Neural progenitor cell (in vitro differentiated cells): ENCODE measurements at regions not wholly inside any gene's neighbourhood (a gene's known extent, or its start where the extent isn't known, plus 50 kb on each side); places are given as distances from the start of the nearest gene placed in this dataset.

Experiments
- DNase-seq: peaks from one replicate; pipeline ENCODE4 v3.0.0-alpha.2; 2016; ENCODE audit warnings: low spot score
- H2AFZ ChIP-seq: fragments of 200-600 bp; sonication (generic); replicated peaks from 2 replicates; pipeline ENCODE4 v1.6.1; 2016; ENCODE audit warnings: antibody characterized with exemption
- H3F3A ChIP-seq: fragments of 200-600 bp; sonication (generic); 2 replicates; pipeline ENCODE4 v1.6.1; 2016; ENCODE audit warnings: antibody characterized with exemption, low read depth
- H3K27ac ChIP-seq: fragments of 200-600 bp; sonication (generic); 2 replicates; pipeline ENCODE4 v1.5.1; 2016; ENCODE audit warnings: mild to moderate bottlenecking
- H3K27me3 ChIP-seq: fragments of 200-600 bp; sonication (generic); 2 replicates; pipeline ENCODE4 v1.6.1; 2016; ENCODE audit warnings: mild to moderate bottlenecking, moderate library complexity
- H3K36me3 ChIP-seq: fragments of 200-600 bp; sonication (generic); 2 replicates; pipeline ENCODE4 v1.5.1; 2016
- H3K4me1 ChIP-seq: fragments of 200-600 bp; sonication (generic); 2 replicates; pipeline ENCODE4 v1.6.1; 2016; ENCODE audit warnings: mixed run types
- H3K4me2 ChIP-seq: fragments of 200-600 bp; sonication (generic); 2 replicates; pipeline ENCODE4 v1.6.1; 2016
- H3K4me3 ChIP-seq: fragments of 200-600 bp; sonication (generic); 2 replicates; pipeline ENCODE4 v1.5.1; 2016
- H3K79me2 ChIP-seq: fragments of 200-600 bp; sonication (generic); 2 replicates; pipeline ENCODE4 v1.6.1; 2016; ENCODE audit warnings: low read depth
- H3K9ac ChIP-seq: fragments of 200-600 bp; sonication (generic); 2 replicates; pipeline ENCODE4 v1.6.1; 2016
- H3K9me3 ChIP-seq: fragments of 200-600 bp; sonication (generic); 2 replicates; pipeline ENCODE4 v1.5.1; 2016; ENCODE audit warnings: low read depth
- H4K20me1 ChIP-seq: fragments of 200-600 bp; sonication (generic); 2 replicates; pipeline ENCODE4 v1.6.1; 2016; ENCODE audit warnings: low read depth
- H3K27ac Mint-ChIP-seq: 3 replicates; pipeline ENCODE4 v1.8.0; 2021; ENCODE audit warnings: mixed read lengths
- H3K27me3 Mint-ChIP-seq: 2 replicates; pipeline ENCODE4 v1.8.0; 2022; ENCODE audit warnings: low read depth, mild to moderate bottlenecking, inconsistent platforms, moderate library complexity, mixed read lengths; ENCODE audit not compliant: insufficient read depth
- H3K36me3 Mint-ChIP-seq: 3 replicates; pipeline ENCODE4 v1.8.0; 2021; ENCODE audit warnings: mixed read lengths
- H3K4me1 Mint-ChIP-seq: 3 replicates; pipeline ENCODE4 v1.8.0; 2021; ENCODE audit warnings: mixed read lengths
- H3K4me3 Mint-ChIP-seq: 3 replicates; pipeline ENCODE4 v1.8.0; 2021; ENCODE audit warnings: mild to moderate bottlenecking, moderate library complexity, mixed read lengths
- H3K9me3 Mint-ChIP-seq: 3 replicates; pipeline ENCODE4 v1.8.0; 2020; ENCODE audit warnings: mixed read lengths
- CTCF ChIP-seq: fragments of 200-600 bp; sonication (generic); IDR thresholded peaks from 2 replicates; pipeline ENCODE4 v1.5.1; 2017; ENCODE audit warnings: antibody characterized with exemption, mild to moderate bottlenecking
- EZH2 ChIP-seq: fragments of 200-600 bp; sonication (generic); IDR thresholded peaks from 2 replicates; pipeline ENCODE4 v1.6.1; 2017; ENCODE audit warnings: antibody characterized with exemption, mild to moderate bottlenecking, moderate library complexity
- EZH2phosphoT487 ChIP-seq: fragments of 200-600 bp; sonication (generic); IDR thresholded peaks from 2 replicates; pipeline ENCODE4 v1.6.1; 2017; ENCODE audit warnings: antibody characterized with exemption

GRCh38 chr6:170229851-170230519 lies 60.9 kb downstream of the DLL1 start:
- Histone ChIP-seq H2AFZ (no peak overlapping the region), H4K20me1 (no peaks in the 10 kb centered on the region), H3F3A (peaks cover 27% of the 10 kb centered on the region), H3K79me2 (no peaks in the 10 kb centered on the region), H3K4me3 (no peak overlapping the region), H3K36me3 (no peaks in the 10 kb centered on the region), H3K9me3 (no peaks in the 10 kb centered on the region), H3K4me2 (no peak overlapping the region), H3K9ac (no peak overlapping the region), H3K27ac (no peak overlapping the region), H3K27me3 (no peaks in the 10 kb centered on the region), H3K4me1 (peaks cover 49% of the 10 kb centered on the region)
- Mint-ChIP-seq H3K27ac (no peak overlapping the region), H3K4me3 (no peak overlapping the region), H3K9me3 (no peaks in the 10 kb centered on the region), H3K4me1 (peaks cover 64% of the 10 kb centered on the region), H3K36me3 (no peaks in the 10 kb centered on the region), H3K27me3 (peaks cover 18% of the 10 kb centered on the region)
- TF ChIP-seq CTCF (no peak), EZH2phosphoT487 (no peak), EZH2 (no peak)
- no peak for DNase-seq

GRCh38 chr6:170229396-170229795 lies 61.5 kb downstream of the DLL1 start:
- Histone ChIP-seq H3K4me3 (no peak overlapping the region), H3K9ac (no peak overlapping the region), H3K4me2 (no peak overlapping the region), H3K27ac (no peak overlapping the region), H4K20me1 (no peaks in the 10 kb centered on the region), H2AFZ (no peak overlapping the region), H3K27me3 (no peaks in the 10 kb centered on the region), H3K4me1 (peaks cover 44% of the 10 kb centered on the region), H3K9me3 (no peaks in the 10 kb centered on the region), H3K36me3 (no peaks in the 10 kb centered on the region), H3K79me2 (no peaks in the 10 kb centered on the region), H3F3A (peaks cover 21% of the 10 kb centered on the region)
- Mint-ChIP-seq H3K27me3 (peaks cover 19% of the 10 kb centered on the region), H3K4me3 (no peak overlapping the region), H3K27ac (no peak overlapping the region), H3K4me1 (peaks cover 64% of the 10 kb centered on the region), H3K36me3 (no peaks in the 10 kb centered on the region), H3K9me3 (no peaks in the 10 kb centered on the region)
- TF ChIP-seq CTCF (no peak), EZH2phosphoT487 (no peak), EZH2 (no peak)
- no peak for DNase-seq

- no peak for TF ChIP-seq EZH2phosphoT487
These were observed 62.0 kb downstream of the DLL1 start for GRCh38 chr6:170228946-170229310.

More at GRCh38 chr6:170228946-170229310, 62.0 kb downstream of the DLL1 start:
- Histone ChIP-seq H2AFZ (no peak overlapping the region), H3K4me2 (no peak overlapping the region), H3K27me3 (no peaks in the 10 kb centered on the region), H4K20me1 (no peaks in the 10 kb centered on the region), H3F3A (peaks cover 16% of the 10 kb centered on the region), H3K4me1 (peaks cover 39% of the 10 kb centered on the region), H3K36me3 (no peaks in the 10 kb centered on the region), H3K27ac (no peak overlapping the region), H3K79me2 (no peaks in the 10 kb centered on the region), H3K9me3 (no peaks in the 10 kb centered on the region), H3K4me3 (no peak overlapping the region), H3K9ac (no peak overlapping the region)
- H3K4me1 Mint-ChIP-seq, result peaks cover 64% of the 10 kb centered on the region
- no peaks in the 10 kb centered on the region for H3K36me3 Mint-ChIP-seq
- H3K27me3 Mint-ChIP-seq, result peaks cover 19% of the 10 kb centered on the region
- H3K4me3 Mint-ChIP-seq, result no peak overlapping the region
- no peaks in the 10 kb centered on the region for H3K9me3 Mint-ChIP-seq
- no peak for DNase-seq
- H3K27ac Mint-ChIP-seq, result peak overlapping the region; percentile 44
